ENCODE measurements at regions not wholly inside any gene's neighbourhood (a gene's known extent, or its start where the extent isn't known, plus 50 kb on each side); places are given as distances from the start of the nearest gene placed in this dataset.
"Not testable (repeated sequence)": the region's sequence is repeated elsewhere in the genome, so short reads cannot be mapped to it uniquely, and the experiment has no call there.

GRCh38 chr4:86527713-86528112, 66.4 kb upstream of the PTPN13 start:
- not testable (repeated sequence) for DNase-seq (ENCODE audit: low read depth)

- no peak for DNase-seq (ENCODE audit: low read depth)
Observed at GRCh38 chr4:86529436-86529835, 64.7 kb upstream of the PTPN13 start.

DNA sequence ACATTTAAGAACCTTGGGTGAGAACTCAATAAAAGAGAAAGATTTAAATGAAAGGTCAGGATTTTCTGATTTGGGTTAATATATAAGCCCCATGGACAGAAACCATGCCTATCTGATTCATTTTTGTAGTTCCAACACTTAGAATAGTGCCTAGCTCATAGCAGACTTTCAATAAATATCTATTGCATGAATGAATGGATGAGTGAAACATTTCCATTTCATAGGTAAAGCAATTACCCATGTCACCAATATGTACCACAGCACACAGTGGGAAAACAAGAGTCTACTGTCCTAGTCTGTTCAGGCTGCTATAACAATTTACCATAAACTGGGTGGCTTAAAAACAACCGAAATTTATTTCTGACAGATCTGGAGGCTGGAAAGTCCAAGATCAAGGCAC, 63.9 kb upstream of the PTPN13 start:
- DNase-seq (ENCODE audit: low read depth): no peak

DNA sequence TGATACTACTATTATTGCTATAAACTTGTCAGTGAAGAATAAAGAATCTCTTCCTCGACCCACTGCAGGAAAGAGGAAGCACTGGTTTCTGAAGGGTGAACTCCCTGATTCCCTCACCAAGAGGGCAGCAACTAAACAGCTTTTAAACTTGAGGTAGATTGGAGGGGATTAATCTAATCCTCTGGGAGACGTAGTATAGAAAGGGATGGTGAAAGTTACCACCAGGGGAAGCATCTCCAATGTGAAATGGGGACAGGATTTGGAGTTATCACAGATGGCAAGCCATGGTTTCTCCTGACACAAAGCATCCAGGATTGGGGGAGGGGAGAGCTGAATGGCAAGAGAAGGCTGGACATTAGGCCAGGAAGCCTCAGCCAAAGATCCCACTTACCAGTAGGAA, 62.7 kb upstream of the PTPN13 start:
- DNase-seq (ENCODE audit: low read depth): no peak

DNA sequence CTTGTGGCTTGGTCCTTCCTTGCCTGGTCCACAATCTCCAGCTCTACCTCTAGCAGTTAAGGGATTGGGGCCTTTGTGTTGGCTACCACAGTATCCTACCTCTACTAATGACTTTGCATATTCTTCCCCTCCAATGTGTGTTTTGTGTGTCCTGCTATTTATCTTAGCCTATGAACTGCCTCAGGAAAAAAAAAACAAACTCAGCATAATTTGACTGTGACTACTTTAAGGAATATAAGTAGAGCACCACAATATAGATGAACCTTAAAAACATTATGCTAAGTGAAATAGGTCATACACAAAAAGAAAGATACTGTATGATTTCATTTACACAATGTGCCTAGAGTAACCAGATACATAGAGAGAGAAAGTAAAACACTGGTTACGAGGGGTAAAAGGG, 61.3 kb upstream of the PTPN13 start:
- no peak for DNase-seq (ENCODE audit: low read depth)

- DNase-seq (ENCODE audit: low read depth): peak; percentile 11
Observed at GRCh38 chr4:86536151-86536550, 58.0 kb upstream of the PTPN13 start.

DNA sequence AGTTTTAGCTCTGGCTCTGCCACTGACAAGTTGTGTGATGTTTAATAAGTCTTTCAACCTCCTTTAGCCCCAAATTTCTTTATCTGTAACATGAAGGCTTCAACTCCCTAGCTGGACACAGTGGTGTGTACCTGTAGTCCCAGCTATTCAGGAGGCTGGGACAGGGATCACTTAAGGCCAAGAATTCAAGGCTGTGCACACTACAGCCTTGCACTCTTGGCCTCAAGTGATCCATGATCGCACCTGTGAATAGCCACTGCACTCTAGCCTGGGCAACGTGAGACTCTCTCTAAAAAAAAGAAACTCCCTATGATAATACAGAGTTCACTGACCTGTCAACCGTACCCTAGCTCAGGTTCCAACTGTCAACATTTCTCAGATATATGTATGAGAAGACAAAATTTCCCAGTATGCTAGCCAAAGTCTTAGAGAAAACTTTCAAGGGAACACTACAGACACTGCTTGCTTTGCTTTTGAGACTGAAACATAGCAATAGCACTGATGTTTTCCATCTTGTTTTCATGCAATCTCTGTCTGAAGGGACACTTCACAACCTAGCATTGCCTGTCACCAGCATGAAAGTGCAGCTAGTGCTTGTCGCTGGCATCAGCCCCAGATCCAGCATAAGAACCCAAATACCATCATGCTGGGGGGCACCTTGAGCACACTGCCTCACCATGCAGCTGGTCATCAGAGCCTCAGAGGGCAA, 51.6 kb upstream of the PTPN13 start:
- no peak for DNase-seq (ENCODE audit: low read depth)

- DNase-seq (ENCODE audit: low read depth): no peak
Observed at GRCh38 chr4:86543080-86543479, 51.0 kb upstream of the PTPN13 start.

- no peak for DNase-seq (ENCODE audit: low read depth)
Observed at GRCh38 chr4:86543560-86544309, 50.4 kb upstream of the PTPN13 start.

DNA sequence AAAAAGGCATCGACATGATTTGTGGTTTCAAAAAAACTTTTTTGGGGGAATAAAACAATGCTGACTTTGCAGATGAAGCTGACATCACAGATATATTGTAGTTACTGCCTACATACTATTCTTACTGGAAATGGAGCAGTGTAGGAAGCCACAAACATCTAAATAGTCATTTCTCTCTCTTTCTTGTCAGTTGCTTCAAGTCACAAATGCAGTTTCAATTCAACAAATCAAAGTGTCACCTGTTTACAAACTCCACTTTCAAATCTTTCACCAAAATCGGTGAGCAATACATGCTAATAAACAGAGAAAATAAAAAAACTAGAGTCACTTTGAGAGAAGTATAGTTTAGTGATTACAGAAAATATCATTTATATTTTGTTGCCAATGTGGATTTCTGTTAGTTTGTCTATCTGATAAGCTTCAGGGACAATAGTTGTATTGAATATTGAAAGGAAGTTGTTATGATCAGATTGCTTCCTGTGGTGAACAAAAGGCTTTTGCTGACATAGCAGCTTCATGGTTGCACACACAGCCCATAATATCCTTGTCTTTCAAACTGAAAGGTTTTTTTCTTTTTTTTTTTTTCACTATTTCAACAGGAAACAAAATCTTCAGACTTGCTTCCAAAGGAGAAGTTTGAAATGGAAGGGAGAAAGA, 49.7 kb upstream of the PTPN13 start:
- DNase-seq (ENCODE audit: low read depth): no peak
